IPS-NIHi11 (cell line): ENCODE measurements at regions not wholly inside any gene's neighbourhood (a gene's known extent, or its start where the extent isn't known, plus 50 kb on each side); places are given as distances from the start of the nearest gene placed in this dataset.

ENCODE experiments used
- DNase-seq: peaks from one replicate; pipeline ENCODE4 v3.0.0; 2012; ENCODE audit warnings: mixed read lengths, low spot score

DNA sequence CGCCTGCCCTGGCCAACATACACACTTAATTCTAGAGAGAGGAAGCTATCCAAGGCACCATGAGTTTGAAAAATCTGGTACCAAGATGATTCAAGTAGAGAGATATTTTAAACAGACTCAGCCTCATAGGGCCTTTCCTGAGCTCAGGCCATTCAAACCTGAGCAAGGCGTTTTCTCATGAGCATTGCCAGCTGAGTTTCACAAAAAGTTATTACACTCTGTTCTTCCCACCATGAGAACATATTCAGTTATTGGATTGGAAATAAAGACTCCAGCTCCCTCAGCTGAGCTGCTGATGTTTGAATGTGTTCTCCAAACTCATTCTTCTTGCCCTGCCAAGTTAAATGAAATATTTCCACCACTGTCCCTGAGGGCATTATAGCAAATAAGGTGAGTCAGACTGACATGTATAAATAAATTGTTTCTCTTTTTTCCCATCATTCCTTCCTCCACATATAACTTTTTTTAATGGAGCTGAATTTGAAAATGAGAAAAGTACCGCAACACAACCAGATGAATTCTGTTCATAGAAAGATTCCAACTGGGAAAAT is 429.6 kb downstream of the RAB28 start:
- DNase-seq: no peak

DNA sequence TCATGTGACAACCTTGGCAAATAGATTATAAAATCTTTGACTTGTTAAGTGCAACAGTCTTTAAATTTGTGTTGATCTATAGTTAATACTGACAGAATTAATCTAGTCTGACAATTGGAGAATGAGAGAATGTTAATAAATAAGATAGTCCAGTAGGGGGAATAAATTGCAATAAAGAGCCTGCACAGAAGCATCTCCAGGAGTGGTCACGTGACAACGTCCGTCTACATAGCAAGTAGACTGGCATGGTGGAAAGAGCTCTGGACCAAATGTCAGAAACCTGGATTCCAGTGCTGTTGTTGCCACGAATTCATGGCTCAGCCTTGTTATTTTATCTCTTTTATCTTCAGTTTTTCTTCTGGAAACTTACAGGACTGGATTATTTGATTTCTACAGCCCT is 436.5 kb downstream of the RAB28 start:
- DNase-seq: no peak

DNA sequence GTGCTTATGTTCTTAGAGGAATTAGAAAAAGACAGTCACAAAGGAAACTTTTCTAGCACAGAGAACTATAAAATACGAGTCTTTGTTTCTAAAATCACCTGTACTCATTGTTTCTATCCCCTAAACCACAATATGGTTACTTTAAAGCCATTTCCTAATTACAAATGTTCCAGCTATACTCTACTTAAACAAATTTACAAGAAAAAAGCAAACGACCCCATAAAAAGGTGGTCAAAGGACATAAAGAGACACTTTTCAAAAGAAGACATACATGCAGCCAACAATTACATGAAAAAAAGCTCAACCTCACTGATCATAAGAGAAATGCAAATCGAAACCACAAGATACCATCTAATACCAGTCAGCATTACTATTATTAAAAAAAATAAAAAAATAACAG is 447.3 kb downstream of the RAB28 start:
- no peak for DNase-seq

DNA sequence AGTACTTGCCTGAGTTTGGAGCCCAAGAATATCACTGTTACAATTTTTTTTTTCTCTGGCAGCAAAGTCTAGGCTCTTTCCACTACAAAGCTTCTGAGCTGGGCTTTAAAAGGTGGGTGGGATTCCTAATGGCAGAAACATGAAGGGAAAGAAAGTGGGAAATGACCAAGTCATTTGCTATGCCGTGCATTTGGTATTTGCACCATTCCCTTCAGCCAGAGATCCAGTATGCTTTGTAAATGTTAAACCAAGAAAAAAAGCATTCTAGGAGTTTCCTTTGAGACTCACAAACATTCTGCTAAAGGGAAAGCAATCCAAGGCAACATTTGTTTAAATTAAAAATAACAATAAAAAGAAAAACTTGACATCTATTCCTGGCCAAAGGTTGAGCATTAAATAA is 451.2 kb downstream of the RAB28 start:
- no peak for DNase-seq

DNA sequence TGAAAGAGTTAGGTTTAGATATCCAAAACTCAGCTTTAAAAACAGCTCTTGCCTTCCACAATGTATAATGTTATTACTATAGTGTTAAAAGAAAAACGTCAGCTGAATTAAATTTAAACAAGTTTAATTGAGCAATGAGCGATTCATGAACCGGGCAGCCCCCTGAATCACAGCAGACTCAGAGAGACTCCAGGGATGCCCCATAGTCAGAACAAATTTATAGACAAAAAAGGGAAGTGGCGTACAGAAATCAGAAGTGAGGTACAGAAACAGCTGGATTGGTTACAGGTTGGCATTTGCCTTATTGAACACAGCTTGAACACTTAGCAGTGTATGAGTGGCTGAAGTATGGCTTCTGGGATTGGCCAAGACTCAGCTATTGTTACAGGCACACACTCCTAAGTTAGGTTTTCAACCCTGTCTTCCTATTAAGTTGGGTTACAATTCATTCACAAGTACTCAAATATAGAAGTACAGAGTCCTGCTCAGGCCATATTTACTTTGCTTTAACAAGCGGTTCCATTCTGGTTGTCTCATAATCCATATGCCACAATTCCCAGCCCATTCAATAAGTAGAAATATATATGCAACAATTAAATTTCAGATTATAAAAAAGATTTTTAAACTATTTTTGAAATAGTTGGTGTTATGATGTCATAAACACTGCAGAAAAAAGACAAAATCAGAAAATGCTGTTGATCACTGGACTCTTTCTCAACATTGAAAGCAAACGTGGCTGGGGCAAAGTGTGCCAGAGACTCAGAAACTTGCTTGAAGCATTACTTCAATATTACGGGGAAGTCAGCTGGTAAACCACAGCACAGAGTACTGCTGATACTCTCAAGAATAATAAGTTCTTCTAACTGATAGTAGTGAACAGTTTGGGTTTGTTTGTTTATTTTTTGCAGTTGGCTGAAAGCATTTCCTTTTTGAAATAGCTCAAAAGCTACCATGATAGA is 459.7 kb downstream of the RAB28 start:
- no peak for DNase-seq

DNA sequence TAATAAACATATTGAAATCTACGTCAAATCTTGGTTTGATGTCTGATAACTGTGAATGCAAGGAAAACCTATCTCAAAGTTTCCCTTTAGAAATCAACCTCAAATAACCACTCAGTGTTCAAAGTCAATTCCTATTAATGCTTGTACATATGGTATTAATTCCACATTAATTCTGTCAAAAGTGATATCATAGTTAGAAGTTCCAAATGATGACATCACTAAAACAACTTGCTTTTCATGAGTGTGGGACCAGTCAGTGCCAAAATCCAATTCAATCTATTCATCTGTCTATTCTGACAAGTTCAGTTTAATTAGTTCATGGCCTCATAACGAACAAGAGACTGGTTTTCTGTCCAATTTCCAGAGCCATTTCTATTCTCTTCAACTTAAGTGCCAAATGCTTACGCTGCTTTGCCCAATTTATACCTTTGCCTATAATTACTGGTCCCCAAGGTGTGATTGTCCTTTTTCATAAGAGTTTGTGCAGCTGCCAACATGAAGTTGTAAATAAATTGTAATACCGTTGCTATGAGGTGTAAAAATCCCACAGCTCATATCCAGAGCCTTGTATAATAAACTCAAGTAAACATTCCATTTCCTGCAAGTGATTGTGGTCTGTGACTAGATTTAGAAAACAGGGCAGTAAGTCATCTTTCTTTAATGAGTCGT is 476.2 kb downstream of the RAB28 start:
- no peak for DNase-seq

DNA sequence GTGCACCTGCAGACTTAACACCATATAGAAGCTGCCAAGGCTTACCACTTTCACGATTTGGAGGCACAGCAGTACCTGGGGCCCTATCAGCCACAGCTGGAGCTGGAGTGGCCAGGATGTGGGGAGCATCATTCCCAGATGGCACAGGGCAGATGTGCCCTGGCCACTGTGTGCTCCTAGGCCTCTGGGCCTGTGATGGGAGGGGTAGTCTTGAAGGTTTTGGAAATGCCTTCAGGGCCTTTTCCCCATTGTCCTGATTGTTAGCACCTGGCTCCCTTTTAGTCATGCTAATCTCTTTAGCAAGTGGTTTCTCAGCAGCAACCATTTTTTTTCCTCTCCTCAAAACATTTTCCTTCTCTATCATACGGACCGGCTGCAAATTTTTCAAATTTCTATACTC is 490.2 kb downstream of the RAB28 start:
- peak; percentile 19 for DNase-seq

DNA sequence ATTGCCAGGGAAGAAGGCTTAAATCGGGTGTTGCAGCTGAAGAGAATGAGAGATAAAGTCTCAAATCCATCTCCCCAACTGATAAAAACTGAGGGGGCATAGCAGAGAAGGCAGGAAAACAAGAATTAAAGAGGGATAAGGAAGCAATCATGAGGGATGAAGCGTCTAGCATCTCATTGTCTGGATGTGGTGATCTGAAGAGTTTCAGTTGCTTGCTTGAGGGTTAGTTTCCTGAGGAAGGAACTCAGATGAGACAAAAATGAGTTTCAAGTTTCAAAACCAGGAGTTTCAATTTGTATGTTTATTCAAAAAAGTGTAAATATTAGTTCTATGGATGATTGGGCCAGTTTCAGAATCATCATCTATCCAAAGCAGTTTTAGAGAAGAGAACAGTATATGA is 496.9 kb downstream of the RAB28 start:
- DNase-seq: no peak

DNA sequence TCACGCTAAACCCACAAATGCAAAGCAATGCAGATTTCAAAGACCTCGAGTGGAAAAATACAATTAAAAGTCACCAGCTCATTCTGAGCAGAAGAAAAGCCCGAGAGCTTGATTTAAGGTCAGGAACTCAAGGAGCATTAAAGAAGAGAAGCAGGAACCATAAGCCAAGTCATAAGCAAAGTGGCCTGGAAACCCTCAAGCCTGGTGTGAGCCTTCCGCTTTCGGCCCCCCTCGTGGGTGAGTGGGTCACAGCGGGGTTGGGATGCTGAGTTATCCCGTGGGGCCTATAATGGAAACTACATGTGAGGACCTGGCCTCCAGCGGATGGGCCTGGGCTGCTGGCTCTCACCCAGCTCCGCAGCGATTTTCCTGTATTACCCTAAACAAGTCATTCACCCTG is 504.3 kb downstream of the RAB28 start:
- no peak for DNase-seq

DNA sequence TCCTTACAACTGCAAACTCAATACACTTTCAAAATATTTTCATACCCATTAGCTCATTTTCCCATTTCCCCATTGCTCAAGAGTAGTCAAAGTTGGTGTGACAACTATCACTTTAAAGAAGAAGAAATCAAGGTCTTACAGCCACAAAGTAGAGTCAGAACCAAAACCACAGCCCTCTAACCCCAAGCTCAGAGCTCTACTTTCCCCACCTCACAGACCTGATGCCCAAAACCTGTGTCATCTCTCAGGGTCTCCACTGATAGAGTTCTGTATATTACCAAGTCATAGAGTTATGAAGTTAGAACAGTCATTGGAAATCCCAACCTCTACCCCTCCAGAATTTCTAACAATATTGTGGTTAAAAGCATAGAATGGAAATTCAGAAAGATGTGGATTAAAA is 505.8 kb downstream of the RAB28 start:
- no peak for DNase-seq

DNA sequence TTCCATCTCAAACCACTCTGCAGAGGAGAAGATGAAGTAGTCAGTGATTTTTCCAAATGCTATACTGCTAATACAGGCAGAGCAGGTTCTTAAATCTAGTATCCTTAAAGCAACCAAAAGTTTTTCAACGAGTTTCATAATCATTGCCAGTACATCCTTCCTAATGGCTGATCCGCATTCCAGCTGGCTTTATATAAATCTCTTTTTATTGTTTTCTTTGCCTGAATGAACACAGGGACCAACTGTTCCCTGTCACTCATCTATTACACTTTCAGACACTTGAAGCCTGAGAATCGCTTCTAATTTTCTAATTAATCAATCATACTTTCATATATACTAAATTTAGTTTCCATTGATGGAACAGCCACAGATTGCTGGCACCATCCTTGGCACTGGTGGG is 508.6 kb downstream of the RAB28 start:
- no peak for DNase-seq

DNA sequence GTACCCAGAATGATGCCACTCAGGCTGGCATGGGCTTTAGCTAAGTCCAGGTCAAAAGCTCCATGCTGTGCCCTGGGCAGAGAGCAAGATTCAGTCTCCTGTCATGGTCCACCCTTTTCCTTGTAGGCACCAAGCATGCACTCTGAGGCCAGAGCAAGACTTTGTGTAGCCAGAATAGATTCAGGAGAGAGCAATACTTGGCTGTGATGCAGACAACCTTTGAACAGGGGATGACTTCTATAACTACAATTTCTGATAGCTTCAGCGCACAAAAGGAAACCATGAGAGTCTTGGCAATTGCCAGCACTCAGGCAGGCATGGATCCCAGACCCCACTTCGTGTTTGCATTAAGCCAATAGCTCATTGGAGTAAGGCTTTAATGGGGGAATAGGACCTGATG is 510.6 kb downstream of the RAB28 start:
- DNase-seq: no peak

DNA sequence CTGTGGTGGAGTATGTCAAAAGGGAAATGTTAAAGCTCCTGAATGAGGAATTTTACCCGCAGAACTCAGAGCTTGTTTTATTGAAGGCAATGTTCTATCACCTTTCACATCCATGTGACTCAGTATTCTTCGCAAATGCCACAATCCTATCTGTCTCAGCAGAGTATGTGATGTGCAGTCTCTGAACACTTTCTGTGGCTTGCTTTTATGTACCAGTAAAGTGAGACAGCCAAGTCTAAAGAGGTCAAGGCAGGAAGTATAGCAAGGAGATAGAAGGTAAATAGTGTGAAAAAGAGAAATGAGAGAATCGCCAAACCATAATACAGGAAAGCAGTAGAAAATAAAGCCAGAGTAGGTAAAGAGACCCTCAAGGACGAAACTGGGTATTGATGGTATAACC is 515.8 kb downstream of the RAB28 start:
- DNase-seq: no peak

DNA sequence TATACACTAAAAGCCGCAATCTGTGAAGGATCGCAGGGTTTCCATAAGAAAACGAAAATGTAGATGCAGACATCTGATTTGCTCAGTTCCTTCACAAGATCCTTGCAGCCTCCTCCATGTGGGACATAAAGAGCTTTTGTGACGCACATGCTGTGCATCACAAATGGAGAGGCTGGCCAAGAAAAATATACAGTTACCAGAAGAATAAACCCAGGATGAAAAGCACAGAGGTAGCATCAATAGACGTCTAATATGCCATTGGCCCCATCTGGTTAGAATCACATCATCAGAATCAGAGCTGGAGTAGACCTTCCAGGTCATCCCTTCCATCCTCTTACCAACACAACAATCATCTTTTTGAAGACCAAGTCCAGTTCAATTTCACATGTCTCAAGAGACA is 517.4 kb downstream of the RAB28 start:
- DNase-seq: no peak

DNA sequence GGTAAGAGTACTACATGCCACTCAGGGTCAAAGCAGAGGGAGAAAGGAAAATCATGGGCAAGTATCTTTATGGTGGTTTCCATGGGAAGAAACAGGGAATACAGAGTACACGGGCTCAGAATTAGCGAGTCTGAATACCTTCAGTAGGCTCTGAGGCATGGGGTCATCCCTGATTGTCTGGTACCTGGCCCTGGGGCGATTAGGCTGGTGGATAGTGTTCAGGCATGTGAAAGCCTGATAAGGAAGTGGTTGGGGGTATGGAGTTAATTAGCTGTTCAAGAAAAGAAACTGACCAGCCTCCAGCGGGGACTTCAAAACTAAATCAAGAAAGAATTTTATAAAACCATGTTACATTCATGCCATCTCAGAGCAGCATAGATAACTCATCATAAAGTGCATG is 518.8 kb downstream of the RAB28 start:
- DNase-seq: peak; percentile 9

DNA sequence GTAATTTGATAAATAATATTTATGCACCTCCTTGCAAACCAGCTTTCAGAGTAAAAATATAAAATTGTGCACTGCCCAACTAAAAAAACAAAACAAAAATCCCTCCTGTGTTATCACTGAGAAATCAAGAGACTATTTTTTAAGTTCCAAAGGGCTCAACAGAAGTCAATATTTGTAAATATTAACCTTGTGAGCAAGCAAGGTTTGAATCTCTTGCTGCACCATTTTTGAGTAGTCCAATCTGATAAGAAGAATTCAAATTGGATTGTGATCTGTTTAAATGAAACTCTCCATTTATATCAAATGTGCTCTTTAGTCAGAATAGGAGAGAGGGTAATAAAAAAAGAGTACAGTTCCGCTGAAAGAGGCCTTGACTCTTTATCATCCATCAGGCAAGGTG is 520.2 kb downstream of the RAB28 start:
- DNase-seq: no peak

DNA sequence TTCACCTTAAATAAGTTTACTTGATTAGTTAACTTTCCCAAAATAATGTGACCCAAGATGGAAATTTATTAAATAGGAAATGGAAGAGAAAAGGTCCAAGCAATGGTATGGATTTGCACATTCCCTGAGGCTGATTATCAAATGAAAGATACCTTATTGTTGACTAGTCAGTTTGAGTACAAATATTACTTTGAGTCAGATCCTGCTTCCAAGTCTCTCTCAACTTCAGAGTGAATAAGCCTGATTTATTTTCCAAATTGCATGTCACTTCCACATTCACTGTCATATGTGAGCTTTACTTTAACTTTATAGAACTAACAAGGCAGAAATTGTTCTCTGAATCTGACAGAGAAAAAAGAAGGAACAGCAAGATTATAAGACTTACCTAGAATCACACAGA is 520.8 kb downstream of the RAB28 start:
- DNase-seq: no peak

DNA sequence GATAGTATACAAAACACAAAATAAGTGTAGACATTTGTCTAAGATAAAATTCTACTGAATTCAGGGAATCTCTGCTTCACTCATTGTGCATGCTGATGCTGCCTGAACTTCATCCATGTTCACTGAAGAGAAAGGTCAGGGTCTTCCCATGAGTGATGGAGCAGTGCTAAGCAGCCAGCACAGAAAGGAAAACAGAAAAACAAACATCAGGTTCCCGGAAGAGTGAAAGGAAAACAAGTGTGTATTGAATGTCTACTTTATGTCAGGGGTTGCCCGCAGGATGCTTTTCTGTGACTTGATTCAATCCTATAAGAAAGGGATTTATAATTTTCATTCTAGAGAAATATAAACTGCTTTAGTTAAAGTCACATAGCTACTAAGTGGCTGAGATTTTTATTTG is 522.4 kb downstream of the RAB28 start:
- DNase-seq: no peak

DNA sequence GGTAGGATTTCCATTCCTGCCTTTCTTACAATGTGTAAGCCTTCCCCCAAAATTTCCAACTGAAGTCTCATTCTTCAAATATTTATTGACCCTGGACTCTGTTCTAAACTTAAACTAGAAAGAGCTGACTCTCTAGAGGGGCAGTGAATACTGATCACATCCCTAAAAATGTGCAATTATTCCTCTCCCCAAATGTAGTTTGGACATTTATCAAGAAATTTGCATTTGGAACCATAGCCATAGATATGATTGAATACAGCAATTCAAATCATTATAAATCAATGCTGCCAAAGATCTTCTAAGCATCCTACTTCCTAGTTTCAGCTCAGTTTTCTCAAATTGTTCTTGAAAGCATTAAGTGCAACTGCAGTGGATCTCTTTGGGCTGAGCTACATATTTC is 525.7 kb downstream of the RAB28 start:
- DNase-seq: no peak

DNA sequence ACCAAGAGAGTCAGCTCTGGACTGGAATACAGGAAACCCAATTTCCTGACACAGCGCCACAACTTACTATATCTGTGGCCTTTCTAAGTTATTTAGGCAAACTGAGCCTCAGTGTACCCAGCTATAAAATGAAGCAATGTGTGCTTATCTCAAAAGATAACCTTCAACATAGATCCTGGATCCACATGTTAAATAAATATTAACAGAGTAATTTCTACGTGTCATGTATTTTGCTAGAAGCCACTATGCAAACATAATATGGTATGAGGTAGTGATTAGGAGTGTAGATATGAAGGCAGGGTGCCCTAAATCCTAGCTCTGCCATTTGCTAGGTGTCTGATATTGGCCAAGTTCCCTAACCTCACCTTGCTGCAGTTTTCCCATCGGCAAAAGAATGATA is 527.0 kb downstream of the RAB28 start:
- no peak for DNase-seq

DNA sequence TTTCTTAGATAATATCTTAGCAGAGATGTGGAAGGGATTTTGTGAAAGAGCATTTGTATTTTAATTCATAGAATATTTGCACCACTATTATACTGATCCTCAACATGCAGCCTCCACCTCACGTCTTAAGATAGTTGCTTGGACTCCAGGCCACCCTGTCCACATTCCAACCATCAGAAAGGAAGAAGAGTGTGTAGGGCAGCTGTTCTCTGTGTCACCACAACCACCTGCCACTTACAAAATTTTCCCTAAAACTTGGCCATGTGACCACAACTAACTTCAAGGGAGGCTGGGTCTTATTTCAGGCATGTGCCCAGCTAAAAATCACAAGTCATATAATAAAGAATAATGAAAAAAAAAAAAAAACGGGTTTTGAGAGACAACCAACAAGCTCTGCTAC is 528.1 kb downstream of the RAB28 start:
- no peak for DNase-seq

DNA sequence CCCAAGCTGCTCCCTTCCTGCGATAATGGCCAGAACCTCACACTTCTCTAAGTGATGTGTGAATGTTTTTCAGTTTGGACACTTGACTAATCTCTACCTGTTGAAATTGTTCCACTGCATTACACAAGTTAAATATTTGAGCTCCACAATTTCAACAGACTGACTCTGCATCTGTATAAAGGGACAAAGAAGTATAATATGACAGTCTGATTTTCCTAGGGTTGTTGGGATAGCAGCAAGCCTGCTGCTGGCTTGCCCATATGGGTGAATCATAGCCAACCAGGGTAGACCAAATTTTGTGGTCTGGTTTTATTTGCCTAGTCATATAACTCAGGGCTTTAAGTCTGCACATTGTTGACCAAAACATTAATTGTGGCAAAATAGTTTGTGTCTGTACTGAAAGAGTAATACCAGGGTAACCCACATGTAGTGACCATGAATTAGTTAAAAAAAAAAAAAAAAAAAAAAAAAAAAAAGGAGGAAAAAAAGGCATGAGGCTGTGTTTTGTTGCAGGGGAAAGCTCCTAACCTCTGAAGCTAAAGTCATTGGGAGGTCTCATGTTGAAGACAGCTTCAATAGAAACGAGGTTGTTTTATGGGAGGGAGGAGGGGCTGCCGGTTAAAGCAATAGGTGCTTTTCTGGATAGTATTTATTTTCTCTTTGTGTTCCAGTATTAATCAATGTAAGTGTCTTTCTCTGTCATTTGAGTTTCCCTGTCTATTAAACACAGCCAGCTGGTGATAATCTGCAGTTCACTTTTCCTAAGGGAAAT is 534.2 kb downstream of the RAB28 start:
- no peak for DNase-seq

DNA sequence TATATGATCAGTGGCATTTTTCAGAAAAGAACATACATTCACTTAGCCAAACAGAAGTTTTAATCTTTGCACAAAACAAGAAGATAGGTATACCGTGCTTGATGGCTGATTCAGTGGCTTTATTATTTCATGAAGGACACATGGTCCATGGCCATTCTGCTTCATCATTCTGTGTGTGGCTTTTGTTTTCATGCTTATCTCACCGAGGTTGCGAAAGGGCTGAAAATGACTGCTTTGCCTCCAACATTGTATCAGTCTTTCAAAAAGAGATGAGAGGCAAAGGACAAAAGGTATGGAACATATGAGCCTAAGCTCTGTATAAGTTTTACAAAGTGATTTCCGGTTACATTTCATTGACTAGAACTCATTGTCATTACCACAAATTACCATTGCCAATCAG is 541.1 kb downstream of the RAB28 start:
- DNase-seq: no peak
